ENCODE measurements at regions not wholly inside any gene's neighbourhood (a gene's known extent, or its start where the extent isn't known, plus 50 kb on each side); places are given as distances from the start of the nearest gene placed in this dataset.

GRCh38 chr12:73517859-73518258 lies 1019.8 kb upstream of the ATXN7L3B start:
- TF ChIP-seq, protein P1, sequence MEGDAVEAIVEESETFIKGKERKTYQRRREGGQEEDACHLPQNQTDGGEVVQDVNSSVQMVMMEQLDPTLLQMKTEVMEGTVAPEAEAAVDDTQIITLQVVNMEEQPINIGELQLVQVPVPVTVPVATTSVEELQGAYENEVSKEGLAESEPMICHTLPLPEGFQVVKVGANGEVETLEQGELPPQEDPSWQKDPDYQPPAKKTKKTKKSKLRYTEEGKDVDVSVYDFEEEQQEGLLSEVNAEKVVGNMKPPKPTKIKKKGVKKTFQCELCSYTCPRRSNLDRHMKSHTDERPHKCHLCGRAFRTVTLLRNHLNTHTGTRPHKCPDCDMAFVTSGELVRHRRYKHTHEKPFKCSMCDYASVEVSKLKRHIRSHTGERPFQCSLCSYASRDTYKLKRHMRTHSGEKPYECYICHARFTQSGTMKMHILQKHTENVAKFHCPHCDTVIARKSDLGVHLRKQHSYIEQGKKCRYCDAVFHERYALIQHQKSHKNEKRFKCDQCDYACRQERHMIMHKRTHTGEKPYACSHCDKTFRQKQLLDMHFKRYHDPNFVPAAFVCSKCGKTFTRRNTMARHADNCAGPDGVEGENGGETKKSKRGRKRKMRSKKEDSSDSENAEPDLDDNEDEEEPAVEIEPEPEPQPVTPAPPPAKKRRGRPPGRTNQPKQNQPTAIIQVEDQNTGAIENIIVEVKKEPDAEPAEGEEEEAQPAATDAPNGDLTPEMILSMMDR (IDR thresholded peaks at IDR 0.05; ENCODE audit: low read length): no peak
- TF ChIP-seq EZH2 (optimal IDR thresholded peaks at IDR 0.05; ENCODE audit: low read depth, low read length): no peak

Data from MM.1S (cell line).